SU-DHL-6 (cell line): ENCODE measurements at regions not wholly inside any gene's neighbourhood (a gene's known extent, or its start where the extent isn't known, plus 50 kb on each side); places are given as distances from the start of the nearest gene placed in this dataset.

Experiments used
- EZH2phosphoT487 ChIP-seq: fragments of 200-600 bp; sonication (generic), shearing (Covaris generic); conservative IDR thresholded peaks from 2 replicates; pipeline ENCODE4 v1.6.1; 2018; ENCODE audit warnings: mild to moderate bottlenecking, antibody characterized with exemption, low read length, moderate library complexity, mixed read lengths
- TF ChIP-seq, protein P1 (sequence below): fragments of 200-600 bp; sonication (generic); IDR thresholded peaks from one replicate; pipeline ENCODE4 v1.5.1; 2017; ENCODE audit warnings: antibody characterized with exemption, mild to moderate bottlenecking, low read length, moderate library complexity; ENCODE audit not compliant: insufficient read depth, poor library complexity, severe bottlenecking

DNA sequence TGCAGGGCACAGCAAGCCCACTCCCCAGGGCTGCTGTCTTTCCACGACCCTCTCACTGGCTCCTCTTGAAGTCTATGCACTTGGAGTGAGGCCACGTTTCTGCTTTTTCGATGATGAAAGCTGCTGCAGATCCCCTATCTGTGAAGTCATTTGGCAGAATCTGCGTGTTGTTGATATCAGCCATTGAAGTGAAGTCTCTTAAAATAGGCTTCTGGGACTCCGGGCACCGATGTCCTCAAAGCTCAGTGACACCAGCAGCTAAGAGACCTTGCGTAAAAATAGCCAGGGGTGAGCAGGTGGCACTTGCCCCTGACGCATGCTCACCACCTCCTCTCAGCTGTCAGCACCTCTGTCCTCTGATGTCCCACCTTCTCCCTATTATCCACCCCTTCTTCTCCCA lies 89.4 kb upstream of the FHL2 start:
- TF ChIP-seq, protein P1, sequence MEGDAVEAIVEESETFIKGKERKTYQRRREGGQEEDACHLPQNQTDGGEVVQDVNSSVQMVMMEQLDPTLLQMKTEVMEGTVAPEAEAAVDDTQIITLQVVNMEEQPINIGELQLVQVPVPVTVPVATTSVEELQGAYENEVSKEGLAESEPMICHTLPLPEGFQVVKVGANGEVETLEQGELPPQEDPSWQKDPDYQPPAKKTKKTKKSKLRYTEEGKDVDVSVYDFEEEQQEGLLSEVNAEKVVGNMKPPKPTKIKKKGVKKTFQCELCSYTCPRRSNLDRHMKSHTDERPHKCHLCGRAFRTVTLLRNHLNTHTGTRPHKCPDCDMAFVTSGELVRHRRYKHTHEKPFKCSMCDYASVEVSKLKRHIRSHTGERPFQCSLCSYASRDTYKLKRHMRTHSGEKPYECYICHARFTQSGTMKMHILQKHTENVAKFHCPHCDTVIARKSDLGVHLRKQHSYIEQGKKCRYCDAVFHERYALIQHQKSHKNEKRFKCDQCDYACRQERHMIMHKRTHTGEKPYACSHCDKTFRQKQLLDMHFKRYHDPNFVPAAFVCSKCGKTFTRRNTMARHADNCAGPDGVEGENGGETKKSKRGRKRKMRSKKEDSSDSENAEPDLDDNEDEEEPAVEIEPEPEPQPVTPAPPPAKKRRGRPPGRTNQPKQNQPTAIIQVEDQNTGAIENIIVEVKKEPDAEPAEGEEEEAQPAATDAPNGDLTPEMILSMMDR = no peak
- no peak for TF ChIP-seq EZH2phosphoT487
